NB4 (cell line): ENCODE measurements at regions not wholly inside any gene's neighbourhood (a gene's known extent, or its start where the extent isn't known, plus 50 kb on each side); places are given as distances from the start of the nearest gene placed in this dataset.
"Not testable (repeated sequence)": the region's sequence is repeated elsewhere in the genome, so short reads cannot be mapped to it uniquely, and the experiment has no call there.

ENCODE experiments used
- DNase-seq: peaks from one replicate; pipeline ENCODE4 v3.0.0; 2010; ENCODE audit warnings: low read depth
- H3K4me3 ChIP-seq: one replicate; pipeline ENCODE4 v1.5.1; 2011; ENCODE audit warnings: mild to moderate bottlenecking, low read depth, low read length, moderate library complexity
- MYC ChIP-seq: IDR thresholded peaks from 2 replicates; pipeline ENCODE4 v1.6.1; 2011; ENCODE audit warnings: low read depth, low read length
- POLR2A ChIP-seq: IDR thresholded peaks from 2 replicates; pipeline ENCODE4 v1.6.1; 2011; ENCODE audit warnings: mild to moderate bottlenecking; ENCODE audit not compliant: insufficient read length; ENCODE audit errors: extremely low read depth
- TF ChIP-seq, protein P1 (sequence below): IDR thresholded peaks from 2 replicates; pipeline ENCODE4 v1.6.1; 2011; ENCODE audit warnings: low read depth, low read length
- TF ChIP-seq, protein P2 (sequence below): IDR thresholded peaks from one replicate; pipeline ENCODE4 v1.5.1; 2012; ENCODE audit warnings: low read depth, low read length

DNA sequence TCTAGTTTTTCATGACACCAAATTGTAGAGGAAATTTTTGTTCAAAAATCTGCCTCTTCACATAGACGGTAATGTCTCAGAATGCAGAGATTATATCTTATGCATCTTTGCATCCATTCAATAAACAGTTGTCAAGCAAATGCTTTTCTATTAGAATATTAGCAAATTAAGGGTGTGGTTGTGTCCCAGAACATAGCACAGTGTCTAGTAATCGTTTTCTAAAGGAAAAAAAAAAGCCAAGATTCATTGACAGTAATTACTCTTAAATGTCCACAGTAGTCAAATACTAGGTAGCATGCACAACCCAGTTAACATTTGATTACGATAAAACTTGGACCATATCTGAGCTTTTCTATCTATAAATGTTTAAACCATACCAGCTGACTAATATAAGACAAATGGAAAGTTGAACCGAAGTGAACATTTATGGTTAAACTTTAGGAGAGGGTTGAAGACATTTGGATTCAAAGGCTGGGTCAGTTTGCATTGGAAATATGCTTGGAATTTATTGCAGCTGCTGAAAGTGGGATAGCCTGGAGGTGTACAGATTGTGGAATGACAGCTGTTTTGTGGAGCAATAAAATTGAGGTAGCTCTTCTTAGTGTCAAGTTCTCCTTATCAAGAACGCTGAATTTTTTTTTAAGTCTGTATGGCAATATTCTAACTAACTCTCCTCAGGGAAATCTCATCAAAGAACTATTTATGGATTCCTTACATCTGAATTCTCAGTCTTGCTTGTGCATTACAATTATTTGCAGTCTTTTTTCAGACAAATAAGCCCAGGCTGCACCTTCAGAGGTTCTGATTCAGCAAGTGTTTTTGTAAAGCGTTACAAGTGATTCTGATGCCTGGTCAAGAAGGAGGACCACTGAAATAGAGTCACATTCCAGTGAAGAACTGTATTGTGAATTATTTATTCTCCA lies 66.7 kb upstream of the ATP2B1 start:
- no peak for DNase-seq
- no peak overlapping the region for H3K4me3 ChIP-seq
- TF ChIP-seq, protein P1, sequence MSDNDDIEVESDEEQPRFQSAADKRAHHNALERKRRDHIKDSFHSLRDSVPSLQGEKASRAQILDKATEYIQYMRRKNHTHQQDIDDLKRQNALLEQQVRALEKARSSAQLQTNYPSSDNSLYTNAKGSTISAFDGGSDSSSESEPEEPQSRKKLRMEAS, result no peak
- TF ChIP-seq, protein P2, sequence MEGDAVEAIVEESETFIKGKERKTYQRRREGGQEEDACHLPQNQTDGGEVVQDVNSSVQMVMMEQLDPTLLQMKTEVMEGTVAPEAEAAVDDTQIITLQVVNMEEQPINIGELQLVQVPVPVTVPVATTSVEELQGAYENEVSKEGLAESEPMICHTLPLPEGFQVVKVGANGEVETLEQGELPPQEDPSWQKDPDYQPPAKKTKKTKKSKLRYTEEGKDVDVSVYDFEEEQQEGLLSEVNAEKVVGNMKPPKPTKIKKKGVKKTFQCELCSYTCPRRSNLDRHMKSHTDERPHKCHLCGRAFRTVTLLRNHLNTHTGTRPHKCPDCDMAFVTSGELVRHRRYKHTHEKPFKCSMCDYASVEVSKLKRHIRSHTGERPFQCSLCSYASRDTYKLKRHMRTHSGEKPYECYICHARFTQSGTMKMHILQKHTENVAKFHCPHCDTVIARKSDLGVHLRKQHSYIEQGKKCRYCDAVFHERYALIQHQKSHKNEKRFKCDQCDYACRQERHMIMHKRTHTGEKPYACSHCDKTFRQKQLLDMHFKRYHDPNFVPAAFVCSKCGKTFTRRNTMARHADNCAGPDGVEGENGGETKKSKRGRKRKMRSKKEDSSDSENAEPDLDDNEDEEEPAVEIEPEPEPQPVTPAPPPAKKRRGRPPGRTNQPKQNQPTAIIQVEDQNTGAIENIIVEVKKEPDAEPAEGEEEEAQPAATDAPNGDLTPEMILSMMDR, result no peak
- no peak for TF ChIP-seq MYC
- no peak for TF ChIP-seq POLR2A

DNA sequence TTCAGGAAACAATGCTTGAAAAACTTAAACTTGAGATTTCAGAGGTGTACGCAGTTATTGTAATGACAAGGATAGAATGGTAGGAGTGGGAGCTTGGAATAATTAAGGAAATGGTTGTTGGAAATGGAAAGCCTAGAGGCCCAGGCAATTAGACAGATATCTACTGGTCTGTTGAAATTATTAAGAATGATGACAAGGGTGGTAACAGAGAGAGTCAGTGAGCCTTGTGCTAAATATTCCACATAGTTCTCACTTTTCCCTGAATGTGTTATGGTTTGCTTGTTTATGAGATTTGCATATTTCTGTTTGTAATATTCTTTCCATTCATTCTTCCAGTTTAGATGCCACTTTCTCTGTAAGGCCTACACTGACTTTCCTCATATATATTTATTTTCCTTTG lies 66.0 kb upstream of the ATP2B1 start:
- DNase-seq, result no peak
- no peak for TF ChIP-seq POLR2A
- no peak overlapping the region for H3K4me3 ChIP-seq

DNA sequence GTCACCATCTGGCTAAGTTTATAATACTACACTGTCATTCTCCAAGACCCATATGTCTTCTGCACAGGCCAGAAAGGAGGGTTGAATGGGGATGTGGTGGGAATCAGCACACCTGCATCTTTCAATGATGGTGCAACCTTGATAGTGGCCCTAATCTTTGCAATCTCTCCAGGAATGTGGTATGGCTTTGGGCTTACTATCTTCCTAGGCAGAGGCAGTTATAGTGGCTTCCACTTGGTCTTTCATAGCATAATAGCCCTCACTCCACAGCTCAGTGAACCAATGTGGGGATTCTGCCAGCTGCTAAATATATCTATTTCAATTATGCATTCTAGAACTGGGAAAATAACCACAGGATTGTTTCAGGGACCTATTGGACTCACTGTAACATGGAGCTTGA lies 61.8 kb upstream of the ATP2B1 start:
- TF ChIP-seq, protein P2, result no peak
- TF ChIP-seq POLR2A (no peak), MYC (no peak)
- TF ChIP-seq, protein P1, result no peak
- H3K4me3 ChIP-seq, result no peak overlapping the region
- DNase-seq, result no peak

DNA sequence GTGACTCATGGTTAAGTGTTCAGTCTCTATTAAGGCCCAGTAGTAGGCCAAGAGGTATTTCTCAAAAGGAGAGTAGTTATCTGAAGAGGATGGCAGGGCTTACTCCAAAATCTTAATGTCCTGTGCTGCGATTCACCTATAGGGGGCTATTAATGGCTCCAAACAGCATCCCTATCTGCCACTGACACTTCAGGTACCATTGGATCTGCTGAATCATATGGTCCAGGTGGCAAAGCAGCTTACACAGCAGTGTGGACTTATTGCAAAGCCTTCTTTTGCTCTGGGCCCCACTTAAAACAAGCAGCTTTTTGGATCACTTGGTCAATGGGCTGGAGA lies 60.8 kb upstream of the ATP2B1 start:
- no peak overlapping the region for H3K4me3 ChIP-seq
- TF ChIP-seq, protein P1, result no peak
- TF ChIP-seq POLR2A (no peak), MYC (no peak)
- TF ChIP-seq, protein P2, result no peak
- DNase-seq, result no peak

DNA sequence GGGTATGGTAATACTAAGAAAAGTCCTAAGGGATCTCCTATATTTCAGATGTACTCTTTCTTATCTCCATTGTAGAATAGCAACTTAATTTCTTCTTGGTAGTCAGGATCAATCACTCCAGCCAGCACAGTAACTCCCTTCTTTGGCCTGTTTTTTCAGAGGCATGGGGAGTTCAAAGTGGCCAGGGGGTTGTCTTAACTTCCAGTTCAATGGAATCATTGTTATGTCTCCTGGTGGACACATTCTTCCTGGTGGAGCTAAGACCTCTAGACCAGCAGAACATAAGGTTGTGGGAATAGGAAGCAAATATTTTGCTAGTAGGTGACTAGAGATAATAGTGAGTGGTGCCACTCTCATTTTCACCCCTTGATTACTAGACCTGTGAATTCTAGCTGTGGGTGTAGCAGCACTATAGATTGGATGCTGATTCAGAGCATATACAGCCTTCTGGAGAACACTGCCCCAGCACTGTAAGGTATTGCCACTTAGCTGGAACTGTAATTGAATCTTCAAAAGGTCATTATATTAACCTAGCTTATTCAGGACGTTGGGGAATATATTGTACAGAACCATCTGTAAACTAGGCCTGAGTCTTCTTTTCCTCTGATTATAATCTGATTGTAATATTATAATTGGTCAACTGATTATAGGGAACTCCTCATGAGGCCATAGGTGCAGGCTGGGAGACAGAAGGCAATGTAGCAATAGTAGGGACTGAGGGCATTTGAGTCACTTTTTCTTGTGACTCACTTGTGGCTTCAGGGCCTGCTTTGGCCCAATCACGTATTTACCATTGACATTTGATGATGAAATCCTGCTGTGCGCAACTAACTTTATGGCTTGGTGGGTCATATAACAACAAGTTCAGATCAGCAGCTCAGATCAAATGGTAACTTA lies 60.2 kb upstream of the ATP2B1 start:
- TF ChIP-seq MYC (peak; percentile 16; the same call in 1 of the 2 replicates), POLR2A (no peak)
- TF ChIP-seq, protein P1, result peak; percentile 57; the same call in 1 of the 2 replicates
- peak; percentile 99 for DNase-seq
- H3K4me3 ChIP-seq, result no peak overlapping the region

DNA sequence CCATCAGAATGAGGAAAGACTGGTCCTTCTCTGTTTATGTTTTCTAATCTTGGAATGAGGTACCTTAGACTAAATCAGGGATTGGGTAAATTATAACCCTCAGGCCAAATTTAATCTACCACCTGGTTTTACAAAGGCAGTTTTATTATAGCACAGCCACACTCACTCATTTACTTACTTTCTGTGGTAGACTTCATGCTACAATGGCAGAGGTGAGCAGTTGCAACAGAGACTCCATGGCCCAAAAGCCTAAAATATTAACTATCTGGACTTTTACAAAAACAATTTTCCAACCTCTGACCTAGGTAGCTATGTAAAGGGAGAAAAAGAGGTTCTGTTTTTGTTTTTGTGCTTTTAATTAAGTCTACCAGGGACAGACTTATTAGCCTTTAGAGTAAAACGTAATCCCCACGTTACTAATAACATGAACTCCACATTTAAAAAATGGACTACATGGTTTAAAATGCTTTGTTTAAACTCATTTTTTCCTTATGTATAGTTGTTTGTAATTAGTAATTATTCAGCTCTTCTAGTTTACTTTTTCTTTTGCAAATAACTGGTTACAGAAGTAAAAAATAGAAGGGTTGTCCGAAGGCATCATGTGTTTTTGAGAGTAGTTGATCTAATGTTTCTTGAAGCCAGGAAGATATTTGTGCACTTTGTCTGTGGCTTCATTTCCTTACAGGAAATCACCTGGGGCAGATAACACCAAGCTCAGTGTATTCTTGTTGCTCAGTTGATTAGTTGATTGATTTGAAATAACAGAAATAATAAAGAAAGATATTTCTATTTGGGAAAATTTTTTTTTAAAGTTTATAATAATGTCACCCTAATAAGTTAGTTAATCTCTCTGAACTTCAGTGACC lies 57.6 kb upstream of the ATP2B1 start:
- DNase-seq, result no peak
- no peak for TF ChIP-seq POLR2A
- TF ChIP-seq MYC, result no peak
- TF ChIP-seq, protein P2, result no peak
- TF ChIP-seq, protein P1, result no peak
- no peak overlapping the region for H3K4me3 ChIP-seq

DNA sequence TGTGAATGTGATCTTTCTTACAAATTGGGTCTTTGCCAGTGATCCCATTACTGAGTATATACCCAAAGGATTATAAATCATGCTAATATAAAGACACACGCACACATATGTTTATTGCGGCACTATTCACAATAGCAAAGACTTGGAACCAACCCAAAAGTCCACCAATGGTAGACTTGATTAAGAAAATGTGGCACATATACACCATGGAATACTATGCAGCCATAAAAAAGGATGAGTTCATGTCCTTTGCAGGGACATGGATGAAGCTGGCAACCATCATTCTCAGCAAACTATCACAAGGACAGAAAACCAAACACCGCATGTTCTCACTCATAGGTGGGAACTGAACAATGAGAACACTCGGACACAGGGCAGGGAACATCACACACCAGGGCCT lies 55.5 kb upstream of the ATP2B1 start:
- H3K4me3 ChIP-seq, DNase-seq: not testable (repeated sequence)
